Osteoblast (primary cell): ENCODE measurements at regions not wholly inside any gene's neighbourhood (a gene's known extent, or its start where the extent isn't known, plus 50 kb on each side); places are given as distances from the start of the nearest gene placed in this dataset.
A peak's percentile ranks its signal among the peaks of the same experiment; 100 is the strongest.

Experiments
- DNase-seq: peaks from one replicate; pipeline ENCODE4 v3.0.0; 2011; ENCODE audit warnings: low spot score, mixed read lengths; ENCODE audit not compliant: insufficient read length; ENCODE audit errors: missing footprints
- H2AFZ ChIP-seq: 2 replicates; pipeline ENCODE4 v1.6.0; 2011; ENCODE audit warnings: mild to moderate bottlenecking, low read length
- H3K27ac ChIP-seq: 2 replicates; pipeline ENCODE4 v1.5.1; 2011; ENCODE audit warnings: mild to moderate bottlenecking, low read depth, low read length, moderate library complexity
- H3K27me3 ChIP-seq: 2 replicates; pipeline ENCODE4 v1.6.0; 2012; ENCODE audit warnings: mild to moderate bottlenecking, control low read depth, inconsistent platforms, low read length, moderate library complexity; ENCODE audit not compliant: insufficient read depth
- H3K36me3 ChIP-seq: 2 replicates; pipeline ENCODE4 v1.5.1; 2011; ENCODE audit warnings: mild to moderate bottlenecking, low read length, control low read depth, moderate library complexity; ENCODE audit not compliant: insufficient read depth
- H3K4me1 ChIP-seq: 2 replicates; pipeline ENCODE4 v1.5.1; 2011; ENCODE audit warnings: mild to moderate bottlenecking, low read length, control low read depth, moderate library complexity; ENCODE audit not compliant: insufficient read depth
- H3K4me2 ChIP-seq: 2 replicates; pipeline ENCODE4 v1.6.0; 2011; ENCODE audit warnings: mild to moderate bottlenecking, low read length; ENCODE audit not compliant: insufficient read depth
- H3K4me3 ChIP-seq: fragments of 200-600 bp; sonication (generic); 3 replicates; pipeline ENCODE4 v1.5.1; 2012; ENCODE audit warnings: mild to moderate bottlenecking, low read length, inconsistent platforms; ENCODE audit not compliant: insufficient read depth
- H3K79me2 ChIP-seq: 2 replicates; pipeline ENCODE4 v1.6.0; 2012; ENCODE audit warnings: mild to moderate bottlenecking, low read length, control low read depth, inconsistent platforms; ENCODE audit not compliant: insufficient read depth
- H3K9me3 ChIP-seq: 2 replicates; pipeline ENCODE4 v1.5.1; 2011; ENCODE audit warnings: low read depth, low read length, control low read depth
- H4K20me1 ChIP-seq: 2 replicates; pipeline ENCODE4 v1.6.0; 2012; ENCODE audit warnings: mild to moderate bottlenecking, low read length, control low read depth; ENCODE audit not compliant: insufficient read depth
- CTCF ChIP-seq: IDR thresholded peaks from 2 replicates; pipeline ENCODE4 v1.5.1; 2011; ENCODE audit warnings: mild to moderate bottlenecking, low read depth, low read length, moderate library complexity; ENCODE audit errors: extremely low read depth

- no peaks in the 10 kb centered on the region for H3K79me2 ChIP-seq
- H4K20me1 ChIP-seq = no peaks in the 10 kb centered on the region
- no peak for TF ChIP-seq CTCF
- no peaks in the 10 kb centered on the region for H3K36me3 ChIP-seq
- no peak overlapping the region for H3K4me3 ChIP-seq
- no peaks in the 10 kb centered on the region for H3K27me3 ChIP-seq
- H3K4me1 ChIP-seq = no peaks in the 10 kb centered on the region
- no peaks in the 10 kb centered on the region for H3K9me3 ChIP-seq
- H3K27ac ChIP-seq = no peak overlapping the region
- no peak overlapping the region for H3K4me2 ChIP-seq
- DNase-seq = no peak
- no peak overlapping the region for H2AFZ ChIP-seq
Observed at GRCh38 chr22:49308300-49308699, 519.4 kb downstream of the BRD1 start.

- Histone ChIP-seq H4K20me1 (no peaks in the 10 kb centered on the region), H3K4me3 (no peak overlapping the region), H3K27ac (no peak overlapping the region), H2AFZ (no peak overlapping the region), H3K4me2 (no peak overlapping the region), H3K27me3 (no peaks in the 10 kb centered on the region), H3K4me1 (no peaks in the 10 kb centered on the region), H3K36me3 (no peaks in the 10 kb centered on the region), H3K79me2 (no peaks in the 10 kb centered on the region), H3K9me3 (no peaks in the 10 kb centered on the region)
- no peak for DNase-seq
- TF ChIP-seq CTCF = no peak
Observed at GRCh38 chr22:49307870-49308269, 519.8 kb downstream of the BRD1 start.

DNA sequence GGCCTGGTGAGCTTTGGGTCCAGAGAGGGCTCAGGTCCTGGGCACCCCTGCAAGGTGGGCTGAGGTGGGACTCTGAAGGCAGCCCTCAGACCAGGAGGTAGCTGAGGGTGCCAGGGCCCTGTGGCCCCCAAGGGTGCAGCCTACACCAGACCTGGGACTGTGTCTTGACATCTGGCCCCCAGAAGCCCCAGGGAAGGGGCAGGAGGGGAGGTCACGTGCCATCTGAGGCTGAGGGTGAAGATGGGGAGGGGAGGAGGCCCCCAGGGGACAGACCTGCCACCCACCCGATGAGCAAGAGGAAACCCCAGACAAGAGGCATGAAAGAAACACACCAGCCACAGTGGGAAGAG lies 520.2 kb downstream of the BRD1 start:
- no peaks in the 10 kb centered on the region for H3K9me3 ChIP-seq
- no peak overlapping the region for H3K27ac ChIP-seq

GRCh38 chr22:49306632-49307480 lies 520.8 kb downstream of the BRD1 start:
- Histone ChIP-seq H3K36me3 (no peaks in the 10 kb centered on the region), H3K4me1 (no peaks in the 10 kb centered on the region), H3K9me3 (no peaks in the 10 kb centered on the region), H3K4me2 (no peak overlapping the region), H3K79me2 (no peaks in the 10 kb centered on the region), H3K27me3 (no peaks in the 10 kb centered on the region), H3K4me3 (no peak overlapping the region), H3K27ac (no peak overlapping the region), H2AFZ (no peak overlapping the region), H4K20me1 (no peaks in the 10 kb centered on the region)
- DNase-seq = peak; percentile 19
- no peak for TF ChIP-seq CTCF

More for the DNA sequence above, 520.2 kb downstream of the BRD1 start:
- H3K4me2 ChIP-seq = no peak overlapping the region
- H3K4me1 ChIP-seq = no peaks in the 10 kb centered on the region
- H3K36me3 ChIP-seq = no peaks in the 10 kb centered on the region
- H4K20me1 ChIP-seq = no peaks in the 10 kb centered on the region
- H3K79me2 ChIP-seq = no peaks in the 10 kb centered on the region
- no peak overlapping the region for H2AFZ ChIP-seq
- TF ChIP-seq CTCF = no peak
- DNase-seq = peak; percentile 25
- H3K27me3 ChIP-seq = no peaks in the 10 kb centered on the region
- no peak overlapping the region for H3K4me3 ChIP-seq
